Stimulated activated CD8-positive, alpha-beta memory T cell treated with anti-CD3 and anti-CD28 coated beads, Interleukin-7, amount 100 ng/mL, for 48 hours (primary cell): ENCODE measurements at regions not wholly inside any gene's neighbourhood (a gene's known extent, or its start where the extent isn't known, plus 50 kb on each side); places are given as distances from the start of the nearest gene placed in this dataset.

Source experiments
- DNase-seq, 2 donors: peaks; one replicate each; pipeline ENCODE4 v3.0.0-alpha.2; 2020; ENCODE audit warnings: low read depth in 1 of 2; ENCODE audit errors: extremely low read depth in 1 of 2

- DNase-seq, result no peak
Measured at GRCh38 chr18:2075499-2075898, 495.8 kb downstream of the METTL4 start.

- no peak for DNase-seq
Measured at GRCh38 chr18:2082676-2083075, 488.6 kb downstream of the METTL4 start.

- no peak for DNase-seq
Measured at GRCh38 chr18:2083691-2084090, 487.6 kb downstream of the METTL4 start.

- no peak for DNase-seq
Measured at GRCh38 chr18:2086439-2086838, 484.9 kb downstream of the METTL4 start.

GRCh38 chr18:2087877-2088673 lies 483.2 kb downstream of the METTL4 start:
- no peak for DNase-seq

- DNase-seq, result no peak
Measured at GRCh38 chr18:2089396-2089795, 481.9 kb downstream of the METTL4 start.

GRCh38 chr18:2091937-2092336 lies 479.4 kb downstream of the METTL4 start:
- no peak for DNase-seq

GRCh38 chr18:2096551-2096950 lies 474.8 kb downstream of the METTL4 start:
- no peak for DNase-seq

- DNase-seq, result no peak
Measured at GRCh38 chr18:2100694-2101213, 470.6 kb downstream of the METTL4 start.

- no peak for DNase-seq
Measured at GRCh38 chr18:2102022-2102421, 469.3 kb downstream of the METTL4 start.

- DNase-seq, result no peak
Measured at GRCh38 chr18:2103299-2103698, 468.0 kb downstream of the METTL4 start.

- DNase-seq, result peak; percentile 5 to 7
Measured at GRCh38 chr18:2104620-2105462, 466.5 kb downstream of the METTL4 start.

- DNase-seq, result no peak
Measured at GRCh38 chr18:2108591-2108990, 462.7 kb downstream of the METTL4 start.

GRCh38 chr18:2111456-2111855 lies 459.8 kb downstream of the METTL4 start:
- DNase-seq, result no peak

GRCh38 chr18:2112435-2113045 lies 458.8 kb downstream of the METTL4 start:
- no peak for DNase-seq

GRCh38 chr18:2114289-2114688 lies 457.0 kb downstream of the METTL4 start:
- no peak for DNase-seq

GRCh38 chr18:2114765-2115164 lies 456.5 kb downstream of the METTL4 start:
- DNase-seq, result no peak

- DNase-seq, result no peak
Measured at GRCh38 chr18:2121224-2121623, 450.1 kb downstream of the METTL4 start.

GRCh38 chr18:2123077-2123476 lies 448.2 kb downstream of the METTL4 start:
- DNase-seq, result no peak

GRCh38 chr18:2134364-2134763 lies 436.9 kb downstream of the METTL4 start:
- DNase-seq, result no peak

GRCh38 chr18:2135309-2135708 lies 436.0 kb downstream of the METTL4 start:
- DNase-seq, result no peak
